ENCODE measurements at regions not wholly inside any gene's neighbourhood (a gene's known extent, or its start where the extent isn't known, plus 50 kb on each side); places are given as distances from the start of the nearest gene placed in this dataset.
"Not testable (repeated sequence)": the region's sequence is repeated elsewhere in the genome, so short reads cannot be mapped to it uniquely, and the experiment has no call there.

- DNase-seq = no peak
Measured at GRCh38 chr16:9599415-9600120, 508.1 kb downstream of the HAPSTR1 start.

- no peak for DNase-seq
Measured at GRCh38 chr16:9602189-9602588, 510.7 kb downstream of the HAPSTR1 start.

- no peak for DNase-seq
Measured at GRCh38 chr16:9603316-9603715, 511.9 kb downstream of the HAPSTR1 start.

- no peak for DNase-seq
Measured at GRCh38 chr16:9607515-9608230, 516.2 kb downstream of the HAPSTR1 start.

- no peak for DNase-seq
Measured at GRCh38 chr16:9610727-9611126, 519.3 kb downstream of the HAPSTR1 start.

GRCh38 chr16:9612267-9612666 lies 520.8 kb downstream of the HAPSTR1 start:
- DNase-seq = no peak

- DNase-seq = no peak
Measured at GRCh38 chr16:9614389-9614788, 522.9 kb downstream of the HAPSTR1 start.

- DNase-seq = no peak
Measured at GRCh38 chr16:9622268-9622667, 530.8 kb downstream of the HAPSTR1 start.

- DNase-seq = no peak
Measured at GRCh38 chr16:9625122-9625521, 533.7 kb downstream of the HAPSTR1 start.

GRCh38 chr16:9627427-9627826 lies 536.0 kb downstream of the HAPSTR1 start:
- no peak for DNase-seq

- no peak for DNase-seq
Measured at GRCh38 chr16:9630119-9630518, 538.7 kb downstream of the HAPSTR1 start.

GRCh38 chr16:9630985-9631384 lies 539.5 kb downstream of the HAPSTR1 start:
- DNase-seq = no peak

- no peak for DNase-seq
Measured at GRCh38 chr16:9633844-9634243, 542.4 kb downstream of the HAPSTR1 start.

- not testable (repeated sequence) for DNase-seq
Measured at GRCh38 chr16:9635150-9635720, 543.8 kb downstream of the HAPSTR1 start.

- no peak for DNase-seq
Measured at GRCh38 chr16:9644258-9644657, 538.0 kb downstream of the GRIN2A start.

GRCh38 chr16:9645911-9646310 lies 536.3 kb downstream of the GRIN2A start:
- DNase-seq = no peak

- DNase-seq = no peak
Measured at GRCh38 chr16:9647981-9648701, 534.1 kb downstream of the GRIN2A start.

- DNase-seq = no peak
Measured at GRCh38 chr16:9650284-9650683, 531.9 kb downstream of the GRIN2A start.

- no peak for DNase-seq
Measured at GRCh38 chr16:9655051-9655450, 527.2 kb downstream of the GRIN2A start.

- no peak for DNase-seq
Measured at GRCh38 chr16:9657641-9658040, 524.6 kb downstream of the GRIN2A start.

- DNase-seq = no peak
Measured at GRCh38 chr16:9658164-9658563, 524.1 kb downstream of the GRIN2A start.

GRCh38 chr16:9658586-9658985 lies 523.6 kb downstream of the GRIN2A start:
- DNase-seq = no peak

GRCh38 chr16:9660898-9661297 lies 521.3 kb downstream of the GRIN2A start:
- no peak for DNase-seq
